ENCODE measurements at regions not wholly inside any gene's neighbourhood (a gene's known extent, or its start where the extent isn't known, plus 50 kb on each side); places are given as distances from the start of the nearest gene placed in this dataset.

- no peak for DNase-seq (ENCODE audit: low read depth)
- no peak for TF ChIP-seq CTCF (IDR thresholded peaks at IDR 0.05; ENCODE audit: insufficient read depth, low read depth, low read length)
- H3K4me3 ChIP-seq (ENCODE audit: low read depth, low read length): no peak overlapping the region
These were observed 167.8 kb upstream of the PAQR3 start for GRCh38 chr4:79107014-79107413.

GRCh38 chr4:79088946-79089691, 149.9 kb upstream of the PAQR3 start:
- DNase-seq (ENCODE audit: low read depth): no peak
- H3K4me3 ChIP-seq (ENCODE audit: low read depth, low read length): no peak overlapping the region
- no peak for TF ChIP-seq CTCF (IDR thresholded peaks at IDR 0.05; ENCODE audit: insufficient read depth, low read depth, low read length)

GRCh38 chr4:79087071-79087470, 147.8 kb upstream of the PAQR3 start:
- H3K4me3 ChIP-seq (ENCODE audit: low read depth, low read length): no peak overlapping the region
- DNase-seq (ENCODE audit: low read depth): no peak
- no peak for TF ChIP-seq CTCF (IDR thresholded peaks at IDR 0.05; ENCODE audit: insufficient read depth, low read depth, low read length)

GRCh38 chr4:79083406-79084010, 144.3 kb upstream of the PAQR3 start:
- no peak overlapping the region for H3K4me3 ChIP-seq (ENCODE audit: low read depth, low read length)
- TF ChIP-seq CTCF (IDR thresholded peaks at IDR 0.05; ENCODE audit: insufficient read depth, low read depth, low read length): no peak

GRCh38 chr4:79082997-79083396, 143.8 kb upstream of the PAQR3 start:
- TF ChIP-seq CTCF (IDR thresholded peaks at IDR 0.05; ENCODE audit: insufficient read depth, low read depth, low read length): no peak
- no peak overlapping the region for H3K4me3 ChIP-seq (ENCODE audit: low read depth, low read length)
- DNase-seq (ENCODE audit: low read depth): no peak

More at GRCh38 chr4:79083406-79084010, 144.3 kb upstream of the PAQR3 start:
- DNase-seq (ENCODE audit: low read depth): peak; percentile 12

GRCh38 chr4:79081973-79082372, 142.7 kb upstream of the PAQR3 start:
- H3K4me3 ChIP-seq (ENCODE audit: low read depth, low read length): no peak overlapping the region
- TF ChIP-seq CTCF (IDR thresholded peaks at IDR 0.05; ENCODE audit: insufficient read depth, low read depth, low read length): no peak
- no peak for DNase-seq (ENCODE audit: low read depth)

All from fibroblast of villous mesenchyme (primary cell).